KMS-11 (cell line): ENCODE measurements at regions not wholly inside any gene's neighbourhood (a gene's known extent, or its start where the extent isn't known, plus 50 kb on each side); places are given as distances from the start of the nearest gene placed in this dataset.

Experiments used
- H2AFZ ChIP-seq: fragments of 200-600 bp; sonication (generic); 2 replicates; pipeline ENCODE4 v1.6.1; 2016; ENCODE audit warnings: antibody characterized with exemption, mixed run types, low read depth
- H3K27ac ChIP-seq: fragments of 200-600 bp; sonication (generic); 2 replicates; pipeline ENCODE4 v1.6.1; 2016; ENCODE audit warnings: mild to moderate bottlenecking, mixed run types
- H3K27me3 ChIP-seq: fragments of 200-600 bp; sonication (generic); 2 replicates; pipeline ENCODE4 v1.6.1; 2017; ENCODE audit warnings: mild to moderate bottlenecking, low read depth, mixed run types, moderate library complexity; ENCODE audit not compliant: insufficient read depth
- H3K36me3 ChIP-seq: fragments of 200-600 bp; sonication (generic); 2 replicates; pipeline ENCODE4 v1.6.1; 2017; ENCODE audit warnings: mild to moderate bottlenecking, mixed run types; ENCODE audit not compliant: insufficient read depth
- H3K4me1 ChIP-seq: fragments of 200-600 bp; sonication (generic); 2 replicates; pipeline ENCODE4 v1.6.1; 2016; ENCODE audit warnings: mild to moderate bottlenecking, low read depth, mixed run types; ENCODE audit not compliant: poor library complexity, severe bottlenecking
- H3K4me2 ChIP-seq: fragments of 200-600 bp; sonication (generic); 2 replicates; pipeline ENCODE4 v1.7.0; 2016; ENCODE audit warnings: mild to moderate bottlenecking, mixed run types
- H3K4me3 ChIP-seq: fragments of 200-600 bp; sonication (generic); IDR thresholded peaks from 2 replicates; pipeline ENCODE4 v1.6.1; 2017; ENCODE audit warnings: low read depth, low read length, mixed read lengths; ENCODE audit not compliant: insufficient read depth
- H3K79me2 ChIP-seq: fragments of 200-600 bp; sonication (generic); 2 replicates; pipeline ENCODE4 v1.6.1; 2016; ENCODE audit warnings: low read depth, mixed run types; ENCODE audit not compliant: insufficient read depth
- H3K9ac ChIP-seq: fragments of 200-600 bp; sonication (generic); 2 replicates; pipeline ENCODE4 v1.6.1; 2016; ENCODE audit warnings: mild to moderate bottlenecking, mixed run types
- H4K20me1 ChIP-seq: fragments of 200-600 bp; sonication (generic); 2 replicates; pipeline ENCODE4 v1.6.1; 2016; ENCODE audit warnings: mild to moderate bottlenecking, mixed run types; ENCODE audit not compliant: insufficient read depth
- CTCF ChIP-seq: fragments of 200-600 bp; sonication (generic); conservative IDR thresholded peaks from 2 replicates; pipeline ENCODE4 v1.6.1; 2017; ENCODE audit warnings: low read depth, mild to moderate bottlenecking, antibody characterized with exemption, low read length, moderate library complexity, mixed read lengths

GRCh38 chr1:82844447-82844846 is 1043.7 kb downstream of the ADGRL2 start:
- Histone ChIP-seq H3K4me1 (no peaks in the 10 kb centered on the region), H3K4me2 (no peak overlapping the region), H3K9ac (no peak overlapping the region), H2AFZ (no peak overlapping the region), H3K79me2 (no peaks in the 10 kb centered on the region), H3K36me3 (no peaks in the 10 kb centered on the region), H3K27ac (no peak overlapping the region), H3K4me3 (no peak overlapping the region), H4K20me1 (no peaks in the 10 kb centered on the region), H3K27me3 (no peaks in the 10 kb centered on the region)
- TF ChIP-seq CTCF, result no peak

GRCh38 chr1:82843876-82844275 is 1043.1 kb downstream of the ADGRL2 start:
- H3K27me3 ChIP-seq, result no peaks in the 10 kb centered on the region
- no peaks in the 10 kb centered on the region for H3K79me2 ChIP-seq
- no peaks in the 10 kb centered on the region for H3K4me1 ChIP-seq
- no peak overlapping the region for H3K9ac ChIP-seq
- H3K27ac ChIP-seq, result no peak overlapping the region
- no peak overlapping the region for H2AFZ ChIP-seq
- no peaks in the 10 kb centered on the region for H3K36me3 ChIP-seq
- no peak overlapping the region for H3K4me2 ChIP-seq
- H4K20me1 ChIP-seq, result no peaks in the 10 kb centered on the region
- no peak overlapping the region for H3K4me3 ChIP-seq
- TF ChIP-seq CTCF, result no peak

- Histone ChIP-seq H3K27ac (no peak overlapping the region), H3K36me3 (no peaks in the 10 kb centered on the region), H3K9ac (no peak overlapping the region), H3K4me2 (no peak overlapping the region), H3K4me3 (no peak overlapping the region), H3K27me3 (no peaks in the 10 kb centered on the region), H4K20me1 (no peaks in the 10 kb centered on the region), H2AFZ (no peak overlapping the region), H3K79me2 (no peaks in the 10 kb centered on the region), H3K4me1 (no peaks in the 10 kb centered on the region)
- no peak for TF ChIP-seq CTCF
Observed at GRCh38 chr1:82840192-82840591, 1039.5 kb downstream of the ADGRL2 start.

- no peaks in the 10 kb centered on the region for H3K36me3 ChIP-seq
- H3K4me1 ChIP-seq, result no peaks in the 10 kb centered on the region
- no peak overlapping the region for H3K9ac ChIP-seq
- TF ChIP-seq CTCF, result no peak
- no peaks in the 10 kb centered on the region for H3K79me2 ChIP-seq
- H3K4me3 ChIP-seq, result no peak overlapping the region
- no peaks in the 10 kb centered on the region for H4K20me1 ChIP-seq
- H3K4me2 ChIP-seq, result no peak overlapping the region
- H3K27ac ChIP-seq, result no peak overlapping the region
- H2AFZ ChIP-seq, result no peak overlapping the region
- H3K27me3 ChIP-seq, result no peaks in the 10 kb centered on the region
Observed at GRCh38 chr1:82837766-82838465, 1037.2 kb downstream of the ADGRL2 start.
